NCI-H1105 treated with DMSO at 0.1 percent for 48 hours (cell line): ENCODE measurements at regions not wholly inside any gene's neighbourhood (a gene's known extent, or its start where the extent isn't known, plus 50 kb on each side); places are given as distances from the start of the nearest gene placed in this dataset.
"Not testable (repeated sequence)": the region's sequence is repeated elsewhere in the genome, so short reads cannot be mapped to it uniquely, and the experiment has no call there.

Source experiments
- DNase-seq: peaks from one replicate; lab custom pipeline; 2025; lab: John Stamatoyannopoulos, UW

GRCh38 chr4:148955564-148956297, 513.5 kb upstream of the NR3C2 start:
- no peak for DNase-seq

GRCh38 chr4:148954011-148954749, 512.0 kb upstream of the NR3C2 start:
- no peak for DNase-seq

GRCh38 chr4:148951346-148951745, 509.1 kb upstream of the NR3C2 start:
- DNase-seq: no peak

GRCh38 chr4:148946271-148946670, 504.1 kb upstream of the NR3C2 start:
- DNase-seq: no peak

GRCh38 chr4:148944839-148945219, 502.6 kb upstream of the NR3C2 start:
- DNase-seq: no peak

- DNase-seq: no peak
These were observed 502.1 kb upstream of the NR3C2 start for GRCh38 chr4:148944136-148944838.

- DNase-seq: no peak
These were observed 492.8 kb upstream of the NR3C2 start for GRCh38 chr4:148934926-148935578.

- peak; percentile 42 for DNase-seq
These were observed 484.4 kb upstream of the NR3C2 start for GRCh38 chr4:148926276-148927260.

GRCh38 chr4:148923881-148924280, 481.7 kb upstream of the NR3C2 start:
- no peak for DNase-seq

GRCh38 chr4:148922497-148922896, 480.3 kb upstream of the NR3C2 start:
- no peak for DNase-seq

GRCh38 chr4:148914734-148915133, 472.5 kb upstream of the NR3C2 start:
- DNase-seq: no peak

GRCh38 chr4:148914301-148914700, 472.1 kb upstream of the NR3C2 start:
- DNase-seq: no peak

- no peak for DNase-seq
These were observed 461.2 kb upstream of the NR3C2 start for GRCh38 chr4:148903388-148903787.

GRCh38 chr4:148901075-148901705, 459.0 kb upstream of the NR3C2 start:
- no peak for DNase-seq

- not testable (repeated sequence) for DNase-seq
These were observed 455.9 kb upstream of the NR3C2 start for GRCh38 chr4:148898139-148898538.

- no peak for DNase-seq
These were observed 450.9 kb upstream of the NR3C2 start for GRCh38 chr4:148893095-148893494.

GRCh38 chr4:148883891-148884290, 441.7 kb upstream of the NR3C2 start:
- DNase-seq: no peak

- no peak for DNase-seq
These were observed 441.2 kb upstream of the NR3C2 start for GRCh38 chr4:148883435-148883834.

- no peak for DNase-seq
These were observed 439.8 kb upstream of the NR3C2 start for GRCh38 chr4:148881860-148882643.

- DNase-seq: no peak
These were observed 432.1 kb upstream of the NR3C2 start for GRCh38 chr4:148874331-148874730.
